HUES6 (cell line): ENCODE measurements at regions not wholly inside any gene's neighbourhood (a gene's known extent, or its start where the extent isn't known, plus 50 kb on each side); places are given as distances from the start of the nearest gene placed in this dataset.
"Not testable (repeated sequence)": the region's sequence is repeated elsewhere in the genome, so short reads cannot be mapped to it uniquely, and the experiment has no call there.

ENCODE experiments used
- H3K27ac ChIP-seq: 2 replicates; pipeline ENCODE4 v1.7.0; 2013; ENCODE audit warnings: low read depth, mild to moderate bottlenecking, low read length, inconsistent platforms
- H3K27me3 ChIP-seq: 2 replicates; pipeline ENCODE4 v1.6.1; 2013; ENCODE audit warnings: low read length; ENCODE audit not compliant: control insufficient read depth, insufficient read depth
- H3K36me3 ChIP-seq: 2 replicates; pipeline ENCODE4 v1.6.1; 2013; ENCODE audit warnings: low read length; ENCODE audit not compliant: control insufficient read depth, insufficient read depth
- H3K4me1 ChIP-seq: 2 replicates; pipeline ENCODE4 v1.6.1; 2013; ENCODE audit warnings: low read length; ENCODE audit not compliant: control insufficient read depth, insufficient read depth
- H3K4me3 ChIP-seq: 2 replicates; pipeline ENCODE4 v1.5.1; 2013; ENCODE audit warnings: low read depth, low read length
- H3K9ac ChIP-seq: one replicate; pipeline ENCODE4 v1.6.1; 2013; ENCODE audit warnings: mild to moderate bottlenecking, low read length
- H3K9me3 ChIP-seq: 2 replicates; pipeline ENCODE4 v1.6.1; 2013; ENCODE audit warnings: low read depth, low read length; ENCODE audit not compliant: control insufficient read depth, insufficient read depth

DNA sequence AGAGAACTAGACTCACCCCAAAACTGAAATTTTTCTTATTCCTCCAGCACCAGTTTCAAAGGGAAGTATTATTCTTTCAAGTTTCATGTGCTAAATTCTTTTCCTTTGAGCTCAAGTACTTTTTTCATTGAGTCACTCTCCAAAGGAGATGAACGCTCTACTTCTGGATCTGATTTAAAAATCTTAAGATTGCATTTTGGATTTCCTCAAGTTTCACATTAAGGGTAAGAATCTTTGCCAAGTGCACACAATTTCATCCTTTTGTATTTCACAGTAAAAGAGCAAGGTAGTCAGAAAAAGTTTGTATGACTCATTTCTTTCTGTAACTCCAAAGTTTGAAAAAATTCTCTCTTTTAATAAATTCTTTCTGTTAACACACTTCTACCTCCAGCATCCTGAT, 435.5 kb downstream of the RAB38 start:
- Histone ChIP-seq H3K36me3 (no peaks in the 10 kb centered on the region), H3K9ac (no peak overlapping the region), H3K27ac (no peak overlapping the region), H3K9me3 (no peaks in the 10 kb centered on the region), H3K4me3 (no peak overlapping the region), H3K27me3 (no peaks in the 10 kb centered on the region), H3K4me1 (no peaks in the 10 kb centered on the region)

DNA sequence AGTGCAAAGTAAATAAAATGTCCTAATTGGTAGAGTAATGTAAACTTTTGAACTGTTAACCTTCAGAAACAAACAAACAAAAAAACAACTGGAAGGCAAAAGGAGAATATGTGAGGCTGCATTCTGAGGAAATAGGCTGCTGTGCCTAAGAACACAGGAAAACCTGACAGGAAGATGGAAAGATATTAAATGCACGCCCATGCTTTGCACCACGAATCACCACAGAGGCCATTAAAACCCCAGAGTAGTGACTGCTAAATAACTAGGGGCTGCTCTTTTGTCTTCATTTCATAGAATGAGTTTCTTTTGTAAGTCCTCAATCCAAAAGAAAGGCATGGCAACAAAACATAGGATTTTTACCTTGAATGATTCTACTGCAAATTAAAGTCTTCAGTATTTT, 436.0 kb downstream of the RAB38 start:
- H3K27ac ChIP-seq, result no peak overlapping the region
- H3K27me3 ChIP-seq, result no peaks in the 10 kb centered on the region
- H3K9me3 ChIP-seq, result no peaks in the 10 kb centered on the region
- H3K4me3 ChIP-seq, result no peak overlapping the region
- H3K9ac ChIP-seq, result no peak overlapping the region
- H3K4me1 ChIP-seq, result no peaks in the 10 kb centered on the region
- no peaks in the 10 kb centered on the region for H3K36me3 ChIP-seq

DNA sequence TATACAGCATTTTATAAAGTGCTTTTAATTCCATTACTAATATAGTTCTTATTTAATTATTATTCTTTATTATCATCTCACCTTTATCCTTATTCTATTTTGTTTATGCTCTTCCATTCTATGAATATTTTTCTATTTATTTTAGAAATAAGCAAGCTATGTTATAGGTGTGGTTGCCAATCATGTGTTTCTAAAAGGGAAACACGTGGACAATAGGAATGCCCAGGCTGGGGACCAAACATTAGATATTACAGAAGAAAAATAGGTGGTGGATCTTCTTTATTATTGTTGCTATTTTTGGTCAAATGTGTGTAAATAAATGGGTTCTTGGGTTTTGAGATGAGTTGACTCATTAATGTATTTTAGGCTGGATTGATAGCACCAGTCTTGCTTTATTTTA, 438.3 kb downstream of the RAB38 start:
- no peaks in the 10 kb centered on the region for H3K4me1 ChIP-seq
- H3K27ac ChIP-seq, result no peak overlapping the region
- no peak overlapping the region for H3K9ac ChIP-seq
- H3K4me3 ChIP-seq, result no peak overlapping the region
- no peaks in the 10 kb centered on the region for H3K27me3 ChIP-seq
- H3K9me3 ChIP-seq, result no peaks in the 10 kb centered on the region
- H3K36me3 ChIP-seq, result no peaks in the 10 kb centered on the region

DNA sequence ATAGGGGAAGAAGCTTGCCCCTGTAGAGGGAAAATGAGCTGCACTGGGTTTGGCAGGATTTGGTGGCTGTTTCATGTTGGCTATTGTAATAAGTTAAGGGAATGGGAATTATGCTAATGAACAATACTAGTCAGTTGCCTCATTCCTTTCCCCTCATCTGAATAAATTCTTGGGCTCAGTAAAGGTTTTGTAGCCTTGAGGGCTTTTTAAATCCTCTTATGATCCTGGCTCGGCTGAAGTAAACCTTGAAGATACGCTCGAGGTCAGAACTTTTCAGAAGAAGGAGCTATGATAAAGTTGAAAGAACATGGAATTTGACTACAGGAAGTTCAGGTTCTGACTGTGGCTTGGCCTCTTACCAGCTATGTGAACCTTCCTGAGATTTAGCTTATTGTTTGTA, 448.7 kb downstream of the RAB38 start:
- Histone ChIP-seq H3K36me3 (no peaks in the 10 kb centered on the region), H3K4me3 (no peak overlapping the region), H3K4me1 (no peaks in the 10 kb centered on the region), H3K27ac (no peak overlapping the region), H3K27me3 (no peaks in the 10 kb centered on the region), H3K9ac (no peak overlapping the region), H3K9me3 (no peaks in the 10 kb centered on the region)

DNA sequence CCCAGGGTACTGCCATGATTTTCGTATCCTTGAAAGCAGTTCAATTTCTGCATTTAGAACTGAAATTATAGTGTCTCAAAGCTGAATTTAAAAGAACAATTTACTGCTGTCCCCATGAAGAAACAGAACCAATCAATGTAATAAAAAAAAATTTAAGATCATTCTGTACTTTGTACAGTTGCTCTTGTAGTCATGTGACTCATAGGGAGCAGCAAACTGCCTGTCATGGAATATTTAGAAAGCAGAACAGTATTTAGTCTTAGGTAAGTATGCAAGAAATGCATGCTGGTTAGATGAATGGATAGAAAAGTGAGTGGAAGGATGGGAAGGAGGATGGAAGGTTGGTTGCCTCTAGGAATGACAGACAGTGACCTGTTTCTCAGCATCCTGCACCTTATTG, 450.9 kb downstream of the RAB38 start:
- H3K4me3 ChIP-seq, result no peak overlapping the region
- H3K27me3 ChIP-seq, result no peaks in the 10 kb centered on the region
- H3K4me1 ChIP-seq, result peaks cover 3% of the 10 kb centered on the region; the same call in 1 of the 2 replicates
- H3K9me3 ChIP-seq, result no peaks in the 10 kb centered on the region
- H3K27ac ChIP-seq, result no peak overlapping the region
- no peaks in the 10 kb centered on the region for H3K36me3 ChIP-seq
- no peak overlapping the region for H3K9ac ChIP-seq

DNA sequence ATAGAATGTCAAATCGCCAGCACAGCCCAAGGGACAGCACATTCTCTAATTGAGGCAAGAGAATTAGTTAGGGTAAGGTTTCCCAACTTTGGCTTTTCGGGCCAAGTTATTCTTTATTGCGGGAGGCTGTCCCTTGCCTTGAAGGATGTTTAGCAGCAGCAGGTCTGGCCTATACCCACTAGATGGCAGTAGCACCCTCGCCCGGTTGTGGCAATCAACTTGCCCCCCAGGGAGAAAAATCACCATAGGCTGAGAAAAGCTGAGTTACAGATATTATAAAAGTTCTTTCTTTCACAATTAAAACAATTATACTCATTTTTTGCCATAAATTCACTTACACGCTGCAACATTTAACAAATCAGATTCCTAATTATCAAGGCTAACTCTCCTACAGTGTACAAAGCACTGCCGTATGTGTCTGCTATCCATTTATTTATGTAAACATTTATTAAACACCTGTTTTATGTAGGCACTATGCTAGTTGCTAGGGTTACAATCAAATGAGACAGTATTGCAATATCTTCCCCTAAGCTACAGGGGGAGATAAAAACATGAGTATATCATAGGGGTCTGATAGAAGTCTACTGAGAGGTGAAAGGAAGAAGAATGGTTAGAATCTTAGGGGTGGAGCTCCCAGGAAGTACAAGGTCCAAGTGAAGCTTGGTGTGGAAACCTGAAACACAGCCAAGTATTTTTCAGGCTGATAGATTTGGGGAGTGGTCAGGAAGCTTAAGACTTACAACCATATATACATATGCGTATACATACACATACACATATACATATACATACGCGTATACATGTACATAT, 452.3 kb downstream of the RAB38 start:
- H3K27me3 ChIP-seq, result no peaks in the 10 kb centered on the region
- H3K36me3 ChIP-seq, result no peaks in the 10 kb centered on the region
- H3K4me3 ChIP-seq, result no peak overlapping the region
- H3K27ac ChIP-seq, result no peak overlapping the region
- H3K4me1 ChIP-seq, result peaks cover 3% of the 10 kb centered on the region; the same call in 1 of the 2 replicates
- no peaks in the 10 kb centered on the region for H3K9me3 ChIP-seq
- no peak overlapping the region for H3K9ac ChIP-seq

DNA sequence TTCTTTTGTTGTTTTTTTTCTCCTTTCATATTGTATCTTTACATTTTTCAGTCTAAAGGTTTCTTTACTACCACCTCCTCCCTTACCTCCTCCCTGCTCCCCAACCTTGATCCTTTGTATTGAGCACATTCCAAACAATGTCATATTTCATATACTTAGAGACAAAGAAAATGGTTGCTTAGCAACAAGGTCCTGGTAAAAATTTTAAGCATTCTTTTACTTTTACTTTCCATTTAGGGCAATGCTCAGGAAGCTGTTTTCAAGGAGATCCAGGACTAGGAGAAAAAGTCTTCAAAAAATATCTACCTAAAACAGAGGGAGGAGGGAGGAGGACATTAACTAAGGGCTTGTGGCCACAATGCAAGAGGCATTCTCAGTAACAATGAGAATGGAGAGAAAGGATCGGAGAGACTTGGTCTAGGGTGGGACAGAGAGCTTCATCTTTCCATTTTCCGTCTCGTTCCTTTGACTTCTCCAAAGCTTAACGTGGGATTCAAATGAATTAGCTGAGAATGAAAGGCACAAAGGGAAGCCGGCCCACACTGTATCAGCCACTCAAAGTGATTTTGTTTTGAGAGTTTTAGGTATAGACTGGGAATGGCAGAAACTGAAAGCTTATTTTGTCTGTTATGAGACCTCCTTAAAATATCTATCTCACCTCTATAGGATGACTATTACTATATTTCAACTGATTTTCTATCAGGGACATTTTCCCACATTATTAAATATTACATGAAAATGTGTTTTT, 455.7 kb downstream of the RAB38 start:
- H3K27ac ChIP-seq, result no peak overlapping the region

DNA sequence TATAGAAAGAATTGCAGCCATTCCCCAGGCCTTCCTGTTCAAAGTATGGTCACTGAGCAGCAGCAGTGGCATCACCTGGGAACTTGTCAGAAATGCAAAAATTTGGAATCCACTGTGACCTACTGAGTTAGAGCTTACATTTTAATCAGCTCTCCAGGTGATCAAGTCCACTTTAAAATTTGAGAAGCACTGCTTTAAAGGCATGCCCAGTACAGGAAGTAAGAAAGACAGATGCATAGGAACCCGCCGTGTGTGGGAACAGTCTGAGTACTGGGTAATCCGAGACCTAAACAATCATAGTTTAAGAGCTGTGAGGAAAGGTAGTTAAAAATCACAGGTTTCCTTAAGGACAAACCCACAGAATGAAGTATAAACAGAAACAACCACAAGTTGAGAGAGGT, 462.4 kb downstream of the RAB38 start:
- Histone ChIP-seq H3K4me1 (peaks cover 20% of the 10 kb centered on the region), H3K9me3 (no peaks in the 10 kb centered on the region), H3K27ac (0 out of 2 replicates have a peak overlapping the region, but pooled peaks have one; percentile 33), H3K4me3 (no peak overlapping the region), H3K9ac (no peak overlapping the region), H3K36me3 (no peaks in the 10 kb centered on the region), H3K27me3 (no peaks in the 10 kb centered on the region)

More for the DNA sequence above, 455.7 kb downstream of the RAB38 start:
- H3K36me3 ChIP-seq, result no peaks in the 10 kb centered on the region
- H3K9me3 ChIP-seq, result no peaks in the 10 kb centered on the region
- H3K4me1 ChIP-seq, result peaks cover 3% of the 10 kb centered on the region
- no peak overlapping the region for H3K4me3 ChIP-seq
- no peaks in the 10 kb centered on the region for H3K27me3 ChIP-seq
- H3K9ac ChIP-seq, result no peak overlapping the region

DNA sequence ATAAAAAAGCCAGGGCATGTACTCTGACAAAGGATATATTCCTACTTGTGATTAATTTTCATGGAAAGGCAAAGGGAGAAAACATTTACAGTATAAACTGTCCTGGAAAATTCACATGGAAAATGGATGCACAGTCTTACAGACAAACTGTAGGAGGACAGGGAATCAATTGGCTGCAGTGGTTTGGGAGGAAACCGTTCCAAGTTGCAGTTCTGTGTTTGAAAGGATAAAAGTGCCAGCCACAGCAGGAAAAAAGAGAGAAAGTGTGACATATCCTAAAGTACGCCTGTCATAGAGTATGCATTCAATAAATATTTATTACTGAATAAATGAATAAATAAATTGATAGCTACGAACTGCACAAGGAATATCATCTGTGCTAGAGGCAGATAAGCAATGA, 462.9 kb downstream of the RAB38 start:
- no peaks in the 10 kb centered on the region for H3K27me3 ChIP-seq

DNA sequence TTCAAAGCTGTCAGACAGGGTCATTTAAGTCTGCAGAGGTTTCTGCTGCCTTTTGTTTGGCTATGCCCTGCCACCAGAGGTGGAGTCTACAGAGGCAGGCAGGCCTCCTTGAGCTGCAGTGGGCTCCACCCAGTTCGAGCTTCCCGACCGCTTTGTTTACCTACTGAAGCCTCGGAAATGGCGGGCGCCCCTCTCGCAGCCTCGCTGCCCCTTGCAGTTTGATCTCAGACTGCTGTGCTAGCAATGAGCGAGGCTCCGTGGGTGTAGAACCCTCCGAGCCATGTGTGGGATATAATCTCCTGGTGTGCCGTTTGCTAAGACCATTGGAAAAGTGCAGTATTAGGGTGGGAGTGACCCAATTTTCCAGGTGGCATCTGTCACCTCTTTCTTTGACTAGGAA, 471.7 kb downstream of the RAB38 start:
- H3K36me3 ChIP-seq, H3K4me3 ChIP-seq, H3K4me1 ChIP-seq, H3K27ac ChIP-seq, H3K27me3 ChIP-seq, H3K9ac ChIP-seq: not testable (repeated sequence)
- H3K9me3 ChIP-seq, result peaks cover 14% of the 10 kb centered on the region

More for the DNA sequence above, 462.9 kb downstream of the RAB38 start:
- H3K4me3 ChIP-seq, result no peak overlapping the region
- no peaks in the 10 kb centered on the region for H3K9me3 ChIP-seq
- H3K4me1 ChIP-seq, result peaks cover 20% of the 10 kb centered on the region
- no peaks in the 10 kb centered on the region for H3K36me3 ChIP-seq
- H3K27ac ChIP-seq, result no peak overlapping the region
- H3K9ac ChIP-seq, result no peak overlapping the region

DNA sequence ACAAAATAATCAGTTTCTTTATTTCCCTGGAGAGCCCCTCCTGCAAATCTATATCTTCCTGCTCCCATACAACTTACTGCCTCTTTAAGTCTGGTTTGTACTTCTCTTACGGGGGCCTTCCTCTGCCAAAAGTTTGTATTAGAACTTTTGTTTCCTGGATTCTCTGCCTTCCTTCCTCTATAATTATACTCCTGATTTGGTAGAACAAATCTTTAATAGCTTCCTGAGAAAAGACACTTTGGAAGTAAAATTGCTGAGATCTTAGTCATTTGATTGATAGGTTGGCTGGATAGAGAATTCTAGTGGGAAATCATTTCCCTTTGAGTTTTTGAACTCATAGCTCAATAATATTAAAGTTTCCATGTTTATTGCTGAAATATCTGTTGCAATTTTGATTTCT, 499.2 kb downstream of the RAB38 start:
- H3K36me3 ChIP-seq, result no peaks in the 10 kb centered on the region

More for the DNA sequence above, 499.2 kb downstream of the RAB38 start:
- Histone ChIP-seq H3K9ac (no peak overlapping the region), H3K4me3 (no peak overlapping the region), H3K27ac (no peak overlapping the region), H3K4me1 (no peaks in the 10 kb centered on the region), H3K27me3 (no peaks in the 10 kb centered on the region), H3K9me3 (no peaks in the 10 kb centered on the region)
